ENCODE measurements at regions not wholly inside any gene's neighbourhood (a gene's known extent, or its start where the extent isn't known, plus 50 kb on each side); places are given as distances from the start of the nearest gene placed in this dataset.

DNA sequence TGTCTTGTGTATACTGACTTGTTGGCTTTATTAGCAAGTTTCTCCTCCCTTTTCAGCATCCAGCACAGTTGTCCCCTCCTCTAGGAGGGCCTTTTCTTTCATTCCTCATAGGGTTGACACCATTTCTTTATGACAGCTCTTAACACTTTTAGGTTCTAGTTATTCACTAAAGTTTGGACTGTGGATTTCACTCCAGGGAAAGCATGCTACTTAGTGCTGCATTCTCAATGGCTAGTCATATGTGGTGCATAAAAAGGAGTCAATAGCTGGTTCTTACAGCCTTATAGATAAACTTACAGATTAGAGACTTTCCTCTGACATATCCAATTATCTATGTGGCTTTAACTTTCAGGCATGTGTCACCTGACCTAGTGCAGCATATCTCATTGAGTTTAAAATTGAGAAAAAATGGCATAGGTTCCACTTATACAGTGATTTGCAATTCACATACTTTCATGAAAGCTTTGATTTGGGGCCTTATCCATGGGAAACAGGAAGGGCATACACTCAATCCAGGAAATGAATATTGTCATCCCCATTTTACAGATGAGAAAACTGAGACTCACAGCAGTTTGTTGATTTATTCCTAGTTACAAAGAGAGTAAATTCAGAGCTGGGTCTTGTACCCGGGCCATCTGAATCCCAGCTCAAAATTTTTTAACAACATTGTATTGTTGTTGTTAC lies 289.7 kb downstream of the LPIN1 start:
- TF ChIP-seq CTCF (IDR thresholded peaks at IDR 0.05) (no peak), EZH2 (IDR thresholded peaks at IDR 0.05; ENCODE audit: borderline replicate concordance, insufficient read depth, low read depth, low read length, poor library complexity, severe bottlenecking) (no peak)
- DNase-seq, result no peak
- peaks cover 0 to 39% (median 21%) of the 10 kb centered on the region in 3 donors for H3K9me3 ChIP-seq (ENCODE audit: control extremely low read depth in 1 of 3, control insufficient read depth in 2 of 3, insufficient read depth in 1 of 3, low read length in 2 of 3)
- H3K79me2 ChIP-seq (ENCODE audit: control insufficient read depth, insufficient read depth, low read length), result no peaks in the 10 kb centered on the region
- H4K20me1 ChIP-seq (ENCODE audit: control insufficient read depth, insufficient read depth, low read length, poor library complexity, severe bottlenecking), result no peaks in the 10 kb centered on the region
- no peak for ATAC-seq (ENCODE audit: low read depth)
- H3K9me3 Mint-ChIP-seq (ENCODE audit: insufficient read depth), result peaks cover 6% of the 10 kb centered on the region
- H3K27me3 ChIP-seq (replicated peaks in 1 of 4; ENCODE audit: control extremely low read depth in 1 of 4, control insufficient read depth in 3 of 4, insufficient read depth in 4 of 4, low read length in 3 of 4), result no peaks in the 10 kb centered on the region
- POLR2A ChIA-PET, result interaction anchor here (0.6 to 2.6 kb wide), 2 partner anchors 9 to 173 kb away, joined by 6 to 25 read pairs; no protein-coding TSS in a partner anchor
- peak overlapping the region; percentile 66 for H3K4me2 ChIP-seq (replicated peaks; ENCODE audit: low read depth, low read length, poor library complexity, severe bottlenecking)
- H3K4me1 Mint-ChIP-seq, result peaks cover 84% of the 10 kb centered on the region
- H3K27ac ChIP-seq (ENCODE audit: low read length in 2 of 2), result peak overlapping the region; percentile 66 to 81
- H3K9ac ChIP-seq (ENCODE audit: low read length), result peak overlapping the region; percentile 17
- peak overlapping the region in 1 of 5 experiments; percentile 9 for H3K4me3 ChIP-seq (ENCODE audit: control extremely low read depth in 1 of 5, extremely low read depth in 1 of 5, insufficient read depth in 1 of 5, low read depth in 2 of 5, low read length in 4 of 5)
- H3K4me3 Mint-ChIP-seq, result peak overlapping the region; percentile 76
- H3K4me1 ChIP-seq (ENCODE audit: control insufficient read depth in 2 of 2, insufficient read depth in 2 of 2, low read length in 2 of 2), result peaks cover 62 to 66% of the 10 kb centered on the region in 2 donors
- no peaks in the 10 kb centered on the region for H3K27me3 Mint-ChIP-seq
- CTCF ChIA-PET, result interaction anchor here (0.6 to 2.0 kb wide), 3 partner anchors 9 to 379 kb away, joined by 3 to 7 read pairs (median 5); no protein-coding TSS in a partner anchor
- peak overlapping the region; percentile 64 for H3K27ac Mint-ChIP-seq
- no CpG with 5 or more reads among the region's 1 CpG for WGBS (ENCODE audit: insufficient coverage)
- intact Hi-C loops (cut with micrococcal nuclease), result loop anchor here (1.0 to 10.0 kb wide), 2 partner anchors 8 to 281 kb away; no protein-coding TSS in a partner anchor
- no peak overlapping the region for H2AFZ ChIP-seq (ENCODE audit: insufficient read depth, low read depth, low read length, poor library complexity, severe bottlenecking)
- H3K36me3 ChIP-seq (replicated peaks in 1 of 2; ENCODE audit: control extremely low read depth in 1 of 2, control insufficient read depth in 1 of 2, extremely low read depth in 1 of 2, insufficient read depth in 2 of 2, low read length in 1 of 2), result no peaks in the 10 kb centered on the region

GRCh38 chr2:12036640-12036983 lies 290.2 kb downstream of the LPIN1 start:
- H3K79me2 ChIP-seq (ENCODE audit: control insufficient read depth, insufficient read depth, low read length), result no peaks in the 10 kb centered on the region
- ChIA-PET POLR2A (no interaction called here), CTCF (interaction anchor here (1.3 to 2.0 kb wide), 3 partner anchors 8 to 347 kb away, joined by 3 to 7 read pairs (median 5); no protein-coding TSS in a partner anchor)
- H2AFZ ChIP-seq (ENCODE audit: insufficient read depth, low read depth, low read length, poor library complexity, severe bottlenecking), result peak overlapping the region; percentile 5
- no peaks in the 10 kb centered on the region for H3K27me3 ChIP-seq (replicated peaks in 1 of 4; ENCODE audit: control extremely low read depth in 1 of 4, control insufficient read depth in 3 of 4, insufficient read depth in 4 of 4, low read length in 3 of 4)
- peak; percentile 19 for ATAC-seq (ENCODE audit: low read depth)
- peak overlapping the region; percentile 66 for H3K4me2 ChIP-seq (replicated peaks; ENCODE audit: low read depth, low read length, poor library complexity, severe bottlenecking)
- H3K4me1 Mint-ChIP-seq, result peaks cover 84% of the 10 kb centered on the region
- peak overlapping the region; percentile 60 to 81 for H3K27ac ChIP-seq (ENCODE audit: low read length in 2 of 2)
- no peaks in the 10 kb centered on the region for H3K27me3 Mint-ChIP-seq
- TF ChIP-seq CTCF (IDR thresholded peaks at IDR 0.05) (no peak), EZH2 (IDR thresholded peaks at IDR 0.05; ENCODE audit: borderline replicate concordance, insufficient read depth, low read depth, low read length, poor library complexity, severe bottlenecking) (no peak)
- peak overlapping the region in 1 of 5 experiments; percentile 9 for H3K4me3 ChIP-seq (ENCODE audit: control extremely low read depth in 1 of 5, extremely low read depth in 1 of 5, insufficient read depth in 1 of 5, low read depth in 2 of 5, low read length in 4 of 5)
- WGBS (ENCODE audit: insufficient coverage), result 10% methylated on average over 4 of the region's 8 CpGs
- intact Hi-C loops (cut with micrococcal nuclease), result loop anchor here (1.0 to 10.0 kb wide), 2 partner anchors 8 to 282 kb away; no protein-coding TSS in a partner anchor
- no peak for DNase-seq
- H3K9me3 ChIP-seq (ENCODE audit: control extremely low read depth in 1 of 3, control insufficient read depth in 2 of 3, insufficient read depth in 1 of 3, low read length in 2 of 3), result peaks cover 0 to 41% (median 21%) of the 10 kb centered on the region in 3 donors
- no peaks in the 10 kb centered on the region for H4K20me1 ChIP-seq (ENCODE audit: control insufficient read depth, insufficient read depth, low read length, poor library complexity, severe bottlenecking)
- H3K9ac ChIP-seq (ENCODE audit: low read length), result peak overlapping the region; percentile 17
- H3K9me3 Mint-ChIP-seq (ENCODE audit: insufficient read depth), result peaks cover 8% of the 10 kb centered on the region
- H3K4me3 Mint-ChIP-seq, result peak overlapping the region; percentile 76
- H3K4me1 ChIP-seq (ENCODE audit: control insufficient read depth in 2 of 2, insufficient read depth in 2 of 2, low read length in 2 of 2), result peaks cover 61 to 63% of the 10 kb centered on the region in 2 donors
- no peaks in the 10 kb centered on the region for H3K36me3 ChIP-seq (replicated peaks in 1 of 2; ENCODE audit: control extremely low read depth in 1 of 2, control insufficient read depth in 1 of 2, extremely low read depth in 1 of 2, insufficient read depth in 2 of 2, low read length in 1 of 2)
- H3K27ac Mint-ChIP-seq, result peak overlapping the region; percentile 64

Measured in B cell (primary cell).